Skeletal muscle cell (primary cell): ENCODE measurements at regions not wholly inside any gene's neighbourhood (a gene's known extent, or its start where the extent isn't known, plus 50 kb on each side); places are given as distances from the start of the nearest gene placed in this dataset.
A peak's percentile ranks its signal among the peaks of the same experiment; 100 is the strongest.

Experiments
- DNase-seq: peaks from one replicate; pipeline ENCODE4 v3.0.0-alpha.2; 2010; ENCODE audit warnings: low read depth
- H3K4me3 ChIP-seq: 2 replicates; pipeline ENCODE4 v1.5.1; 2011; ENCODE audit warnings: low read depth, mild to moderate bottlenecking, control low read depth, low read length, moderate library complexity

DNA sequence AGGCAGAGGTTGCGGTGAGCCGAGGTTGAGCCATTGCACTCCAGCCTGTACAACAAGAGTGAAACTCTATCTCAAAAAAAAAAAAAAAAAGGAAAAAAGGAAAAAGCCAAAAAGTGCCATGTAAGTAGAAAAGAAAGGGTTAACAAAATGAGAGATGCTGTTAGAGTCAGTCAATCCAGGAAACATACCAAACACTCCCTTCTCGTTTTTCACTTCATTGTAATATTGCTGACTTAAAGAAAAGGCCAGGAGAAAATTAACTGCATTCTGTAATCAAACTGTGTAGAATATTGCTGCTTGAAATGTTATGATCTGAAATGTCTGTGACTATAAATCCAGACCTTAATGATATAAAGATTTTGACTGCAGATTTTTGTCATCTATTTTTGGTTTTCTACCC, 379.1 kb downstream of the ENC1 start:
- no peak overlapping the region for H3K4me3 ChIP-seq
- no peak for DNase-seq

DNA sequence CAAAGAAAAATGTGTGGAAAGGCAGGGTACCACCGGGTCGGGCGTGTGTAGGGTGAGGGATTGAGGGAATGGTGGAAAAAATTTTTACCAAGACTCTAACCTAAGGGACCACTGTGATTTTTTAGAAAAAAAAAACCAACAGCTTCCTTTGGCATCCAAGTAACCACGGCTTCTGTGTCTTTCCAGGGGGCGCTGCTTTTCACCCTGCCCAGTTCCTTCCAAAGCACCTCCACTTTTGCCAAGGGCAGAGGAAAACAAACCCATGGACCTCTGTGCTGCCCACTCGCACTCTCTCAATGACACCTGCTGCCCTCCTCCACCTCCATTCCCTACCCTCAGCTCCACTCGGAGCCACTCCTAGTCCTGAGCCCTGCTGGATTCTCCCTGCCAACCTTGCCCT, 381.0 kb downstream of the ENC1 start:
- H3K4me3 ChIP-seq: no peak overlapping the region
- DNase-seq: no peak

DNA sequence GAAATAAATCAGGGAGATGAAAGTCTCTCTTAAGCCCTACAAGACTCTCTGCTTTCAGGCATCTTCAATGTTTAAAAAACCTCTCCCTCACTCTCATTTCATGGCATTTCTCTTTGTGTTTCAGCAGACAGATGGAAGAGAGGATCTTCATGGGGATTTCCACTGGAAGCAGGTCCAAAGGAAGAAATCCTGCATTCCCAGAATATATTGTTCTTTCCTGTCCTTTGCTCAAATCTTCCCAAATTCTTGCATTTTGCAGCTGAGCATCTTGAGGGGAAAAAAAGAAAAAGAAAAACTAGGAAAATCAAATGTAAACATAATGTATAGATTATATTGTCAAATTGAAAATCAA, 382.2 kb downstream of the ENC1 start:
- no peak for DNase-seq
- H3K4me3 ChIP-seq: no peak overlapping the region

DNA sequence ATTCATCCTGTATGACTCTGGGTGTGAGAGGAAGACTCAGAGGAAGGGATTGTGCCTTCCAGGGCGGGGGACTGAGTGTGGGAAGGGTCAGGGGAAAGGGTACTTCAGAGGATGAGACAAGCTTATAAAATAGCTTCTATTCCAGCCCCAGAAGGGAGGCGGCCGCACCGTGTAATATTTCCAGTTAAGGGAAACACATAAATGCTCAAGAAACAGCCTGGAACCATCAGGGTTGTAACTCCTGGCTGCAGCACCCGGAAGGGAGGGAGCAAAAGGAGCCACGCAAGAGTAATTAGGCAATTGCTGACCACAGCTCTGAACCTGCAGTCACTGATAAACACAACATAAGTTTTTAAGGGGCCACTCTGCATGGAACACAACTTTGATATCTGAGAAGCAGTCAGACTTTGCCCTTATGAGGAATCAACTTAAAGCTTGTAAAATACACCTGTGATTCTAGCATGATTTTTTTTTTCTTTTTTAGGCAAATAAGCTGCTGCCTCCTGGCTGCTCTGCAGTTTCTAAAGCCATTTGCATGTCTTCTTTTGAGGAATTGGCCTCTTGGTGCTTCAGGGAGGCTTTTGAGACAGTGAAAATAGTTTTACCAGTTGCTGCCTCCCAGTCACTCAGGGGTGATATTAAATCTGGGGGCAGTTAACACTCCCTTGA, 382.7 kb downstream of the ENC1 start:
- no peak overlapping the region for H3K4me3 ChIP-seq
- DNase-seq: no peak

DNA sequence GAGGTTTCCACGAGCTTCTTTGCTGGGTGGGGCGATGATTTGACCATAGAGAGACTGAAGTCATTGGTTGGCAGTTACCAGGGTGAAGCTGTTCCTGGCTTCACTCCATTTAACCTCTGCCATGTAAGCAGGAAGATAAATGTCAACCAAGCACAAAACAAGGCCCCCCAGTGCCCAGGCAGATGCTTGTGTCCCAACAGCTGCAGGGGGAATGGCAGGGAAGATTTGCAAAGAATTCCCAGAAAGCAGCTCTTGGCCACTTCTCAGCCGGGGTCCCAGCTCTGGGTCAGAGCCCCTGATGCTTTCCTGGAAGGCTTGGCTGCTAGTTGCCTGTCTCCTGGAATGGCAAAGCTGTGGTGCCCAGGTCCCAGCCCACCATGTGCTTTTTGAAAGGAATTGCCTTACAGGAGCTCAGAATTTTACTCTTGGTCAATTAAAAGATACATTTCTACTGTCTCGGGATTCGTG, 383.4 kb downstream of the ENC1 start:
- H3K4me3 ChIP-seq: no peak overlapping the region
- no peak for DNase-seq

DNA sequence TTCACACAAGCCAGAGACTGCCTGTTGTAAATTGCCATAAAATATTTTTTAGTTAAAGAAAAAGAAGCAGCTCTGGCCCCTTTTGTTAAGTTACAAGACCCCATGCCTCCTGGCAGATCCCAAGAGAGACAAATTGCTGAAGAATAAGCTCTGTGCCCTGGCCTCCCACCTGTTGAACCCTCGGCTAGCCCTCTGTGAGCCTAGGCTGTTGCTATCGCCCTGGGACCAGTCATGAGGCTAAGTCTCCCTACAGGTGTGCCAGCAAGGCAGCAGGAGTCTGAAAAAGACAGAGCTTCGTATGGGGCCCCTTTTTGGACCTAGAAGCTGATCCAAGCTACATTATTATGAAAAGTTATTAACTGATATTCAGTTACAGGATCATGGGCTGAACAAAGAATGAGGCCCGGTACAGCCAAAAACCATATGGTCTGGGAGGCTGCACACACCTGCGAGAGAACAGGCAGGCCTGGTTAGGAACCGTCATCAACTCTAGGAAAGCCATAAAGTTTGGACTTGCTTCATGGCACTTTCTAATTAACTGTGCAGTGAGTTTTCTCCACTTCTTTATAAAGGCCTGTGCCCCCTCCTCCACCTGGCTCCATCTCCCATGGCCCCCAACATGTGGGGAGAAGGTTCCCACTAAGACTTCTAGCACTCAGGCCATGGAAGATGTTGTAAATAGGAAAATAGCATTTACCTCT, 384.7 kb downstream of the ENC1 start:
- no peak for DNase-seq
- H3K4me3 ChIP-seq: no peak overlapping the region

DNA sequence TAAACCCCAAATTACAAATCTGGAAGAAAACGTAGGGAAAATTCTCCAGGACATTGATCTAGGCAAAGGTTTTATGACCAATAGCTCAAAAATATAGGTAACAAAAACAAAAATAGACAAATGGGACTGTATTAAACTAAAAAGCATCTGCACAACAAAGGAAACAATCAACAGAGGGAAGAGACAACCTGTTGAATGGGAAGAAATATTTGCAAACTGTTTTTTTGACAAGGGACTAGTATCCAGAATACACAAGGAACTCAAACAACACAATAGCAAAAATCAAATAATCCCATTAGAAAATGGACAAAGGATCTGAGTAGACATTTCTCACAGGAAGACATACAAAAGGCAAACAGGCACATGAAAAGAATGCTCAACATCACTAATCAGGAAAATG, 386.3 kb downstream of the ENC1 start:
- no peak for DNase-seq
- no peak overlapping the region for H3K4me3 ChIP-seq

DNA sequence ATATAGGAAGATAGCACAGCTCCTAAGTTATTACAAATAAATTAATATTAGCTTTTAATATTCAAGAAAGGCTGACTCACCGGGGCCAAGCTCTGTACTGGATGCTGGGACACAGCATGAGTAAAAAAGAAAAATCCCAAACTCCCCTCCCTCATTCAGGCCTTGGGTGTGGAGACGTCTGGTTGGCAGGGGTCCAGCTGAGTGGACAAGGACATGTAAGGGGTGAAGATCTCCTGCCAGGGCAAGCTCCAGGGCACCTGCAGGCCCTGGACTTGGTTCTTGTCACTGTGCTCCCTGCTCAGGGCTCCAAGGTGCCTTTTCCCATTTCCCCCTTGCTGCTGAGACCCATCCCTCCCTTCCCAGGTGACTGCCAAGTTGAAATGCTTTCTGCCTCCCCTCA, 388.5 kb downstream of the ENC1 start:
- no peak for DNase-seq
- H3K4me3 ChIP-seq: no peak overlapping the region

DNA sequence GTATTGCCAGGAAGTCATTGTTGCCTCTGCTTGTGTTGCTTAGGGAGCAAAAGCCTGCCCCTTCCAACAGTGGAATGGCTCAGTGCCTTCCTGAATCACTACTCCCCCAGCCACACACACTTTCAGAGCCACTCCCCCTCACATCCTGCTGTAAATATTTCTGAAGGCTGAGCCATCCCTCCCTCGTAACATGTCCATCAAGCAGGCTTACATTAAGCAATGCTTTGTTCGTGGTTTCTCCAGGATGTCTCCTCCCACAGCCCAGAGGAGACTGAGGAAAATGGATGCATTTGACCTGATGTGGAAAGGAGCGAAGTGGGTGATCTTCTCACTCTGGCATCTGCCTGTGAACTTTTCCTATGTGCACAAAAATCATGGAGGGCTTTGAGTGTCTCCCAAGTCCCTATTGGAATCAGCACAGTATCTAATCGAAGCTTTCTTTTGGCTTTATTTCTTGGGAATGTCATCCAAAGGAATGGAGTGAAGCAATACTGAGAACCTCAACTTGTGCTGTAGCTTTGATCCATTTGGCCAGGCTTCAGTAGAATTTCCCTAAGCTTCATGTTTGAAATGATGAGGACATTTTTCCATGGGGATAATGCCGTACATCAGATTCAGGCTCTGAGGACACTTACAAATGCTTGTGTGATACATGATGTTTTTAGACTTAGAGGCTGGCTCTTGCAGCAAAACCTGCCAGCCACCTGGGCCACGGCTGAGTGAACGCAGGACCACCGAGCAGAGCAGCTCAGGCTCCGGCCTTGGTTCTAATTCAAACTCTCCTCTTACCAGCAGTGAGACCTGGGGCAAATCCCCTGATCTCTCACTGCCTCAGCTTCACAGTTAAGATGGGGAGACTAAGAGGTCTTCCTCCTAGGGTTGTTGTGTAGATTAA, 389.1 kb downstream of the ENC1 start:
- DNase-seq: peak; percentile 96
- no peak overlapping the region for H3K4me3 ChIP-seq

DNA sequence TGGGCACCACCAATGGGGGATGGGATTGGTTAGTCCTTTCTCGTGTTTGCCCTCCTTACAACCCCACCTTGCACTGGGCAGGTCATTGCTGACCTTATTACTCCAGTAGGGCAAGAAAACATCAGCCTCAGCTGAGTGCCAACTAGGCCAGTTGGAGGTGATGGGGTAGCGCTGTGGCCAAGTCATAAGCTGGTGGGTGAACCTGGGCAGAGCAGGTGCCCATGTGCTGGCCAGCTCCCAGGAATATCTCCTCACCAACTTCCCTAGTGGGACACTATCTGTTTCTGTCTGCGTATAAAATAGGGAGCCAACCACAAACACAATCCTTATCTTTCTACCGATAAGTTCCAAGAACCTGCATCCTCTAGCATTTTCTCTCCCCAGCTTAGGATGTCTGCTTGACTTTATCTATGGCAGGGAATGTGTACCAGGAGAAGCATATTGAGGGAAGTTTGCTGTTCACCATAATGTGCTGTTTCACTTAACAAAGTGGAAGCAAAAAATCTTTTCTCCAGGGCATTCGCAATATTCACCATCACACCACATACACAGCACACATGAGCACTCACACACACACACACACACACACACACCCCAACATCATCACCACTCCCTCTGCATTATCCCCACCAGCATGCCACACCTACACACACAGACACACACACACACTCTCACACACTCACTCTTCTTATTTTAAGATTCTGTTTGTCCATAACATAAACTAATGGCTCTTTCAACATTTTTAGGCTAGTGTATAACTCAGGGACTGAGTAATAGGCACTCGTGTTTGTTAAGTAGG, 390.0 kb downstream of the ENC1 start:
- DNase-seq: no peak
- H3K4me3 ChIP-seq: no peak overlapping the region

DNA sequence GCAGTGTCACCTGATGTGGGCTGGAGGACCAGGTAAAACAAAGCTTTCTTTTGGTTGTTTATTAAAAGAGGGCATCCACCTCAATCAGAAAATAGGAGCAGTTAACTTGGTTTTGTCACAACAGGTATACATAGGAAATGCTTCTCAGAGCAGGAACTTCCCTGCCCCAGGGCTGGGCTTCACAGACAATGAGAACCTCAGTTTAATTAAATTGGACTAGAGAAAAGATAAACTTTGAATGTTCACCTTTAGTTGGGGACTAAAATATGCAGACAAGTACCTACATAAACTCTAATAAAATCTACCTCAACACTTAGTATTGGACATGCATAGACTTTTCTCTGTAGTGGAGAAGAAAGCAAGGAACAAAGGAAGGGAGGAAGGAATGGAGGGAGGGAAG, 392.0 kb downstream of the ENC1 start:
- DNase-seq: no peak
- no peak overlapping the region for H3K4me3 ChIP-seq

DNA sequence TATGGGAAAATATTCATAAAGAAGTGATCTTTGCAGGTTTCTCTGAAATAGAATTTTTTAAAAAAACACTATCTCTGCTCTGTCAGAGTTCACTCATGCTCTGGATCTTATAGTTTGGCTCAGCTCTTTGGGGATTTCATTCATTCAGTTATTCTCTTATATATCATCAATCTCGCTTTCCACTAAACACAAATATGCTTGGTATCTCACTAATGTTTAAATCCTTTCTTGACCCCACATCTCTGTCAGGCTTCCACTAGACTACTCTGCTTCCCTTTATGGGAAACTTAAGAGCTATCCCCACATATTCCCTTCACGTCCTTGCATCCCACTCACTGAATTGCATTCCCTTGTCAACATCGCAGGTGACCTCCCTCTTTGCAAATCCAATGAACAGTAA, 396.1 kb downstream of the ENC1 start:
- no peak overlapping the region for H3K4me3 ChIP-seq
- DNase-seq: no peak

DNA sequence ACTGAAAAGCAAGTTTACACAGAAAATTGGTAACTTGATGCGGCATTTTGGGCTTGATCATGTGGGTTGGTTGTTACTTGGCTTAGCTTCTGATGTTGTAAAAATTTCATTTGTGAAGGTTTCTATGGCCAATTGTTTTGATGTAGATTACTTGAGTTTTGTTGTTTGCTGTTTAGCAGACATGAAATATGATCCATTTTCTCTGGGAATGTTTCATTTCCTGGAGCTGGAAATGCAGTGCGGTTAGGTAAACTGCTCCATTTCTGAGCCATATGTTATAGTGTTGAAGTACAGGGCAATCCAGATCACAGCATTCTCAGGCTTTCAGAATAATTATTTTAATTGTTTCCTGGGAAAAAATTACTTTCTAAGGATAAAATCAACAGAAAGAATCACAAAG, 396.9 kb downstream of the ENC1 start:
- no peak for DNase-seq
- H3K4me3 ChIP-seq: no peak overlapping the region

DNA sequence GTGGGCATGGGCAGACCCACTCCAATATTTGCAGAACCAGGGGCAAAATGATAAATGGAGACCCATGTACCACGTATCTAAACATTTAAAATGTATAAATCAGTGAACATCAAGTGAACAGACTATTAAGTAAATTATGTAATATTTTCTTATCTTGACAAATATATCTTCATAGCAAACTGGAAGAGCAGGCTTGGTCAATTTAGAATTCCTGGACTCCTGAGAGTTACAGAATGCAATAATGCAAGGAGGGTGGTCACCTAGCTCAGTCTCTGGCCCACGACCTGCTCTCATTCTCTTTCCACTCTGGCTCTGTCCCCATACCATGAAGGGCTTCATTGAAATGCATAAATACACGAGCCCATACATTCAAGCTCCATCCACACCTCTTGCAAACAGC, 398.0 kb downstream of the ENC1 start:
- no peak for DNase-seq
- no peak overlapping the region for H3K4me3 ChIP-seq

DNA sequence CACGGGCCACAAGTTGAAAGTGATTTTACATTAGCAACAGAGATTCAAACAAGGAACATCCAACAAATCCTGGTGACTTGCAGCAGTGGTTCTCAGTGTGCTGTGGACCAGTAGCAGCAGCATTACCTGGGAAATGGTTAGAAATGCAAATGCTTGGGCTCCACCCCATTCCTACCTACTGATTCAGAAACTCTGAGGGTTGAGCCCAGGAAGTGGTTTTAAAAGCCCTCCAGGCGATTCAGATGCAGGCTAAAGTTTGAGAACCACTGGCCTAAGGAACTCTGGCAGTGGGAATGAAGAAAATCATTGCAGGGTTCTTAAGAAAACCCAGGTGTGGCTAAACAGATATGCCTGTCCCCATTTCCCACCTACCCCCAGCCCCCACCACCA, 398.8 kb downstream of the ENC1 start:
- no peak for DNase-seq
- no peak overlapping the region for H3K4me3 ChIP-seq

DNA sequence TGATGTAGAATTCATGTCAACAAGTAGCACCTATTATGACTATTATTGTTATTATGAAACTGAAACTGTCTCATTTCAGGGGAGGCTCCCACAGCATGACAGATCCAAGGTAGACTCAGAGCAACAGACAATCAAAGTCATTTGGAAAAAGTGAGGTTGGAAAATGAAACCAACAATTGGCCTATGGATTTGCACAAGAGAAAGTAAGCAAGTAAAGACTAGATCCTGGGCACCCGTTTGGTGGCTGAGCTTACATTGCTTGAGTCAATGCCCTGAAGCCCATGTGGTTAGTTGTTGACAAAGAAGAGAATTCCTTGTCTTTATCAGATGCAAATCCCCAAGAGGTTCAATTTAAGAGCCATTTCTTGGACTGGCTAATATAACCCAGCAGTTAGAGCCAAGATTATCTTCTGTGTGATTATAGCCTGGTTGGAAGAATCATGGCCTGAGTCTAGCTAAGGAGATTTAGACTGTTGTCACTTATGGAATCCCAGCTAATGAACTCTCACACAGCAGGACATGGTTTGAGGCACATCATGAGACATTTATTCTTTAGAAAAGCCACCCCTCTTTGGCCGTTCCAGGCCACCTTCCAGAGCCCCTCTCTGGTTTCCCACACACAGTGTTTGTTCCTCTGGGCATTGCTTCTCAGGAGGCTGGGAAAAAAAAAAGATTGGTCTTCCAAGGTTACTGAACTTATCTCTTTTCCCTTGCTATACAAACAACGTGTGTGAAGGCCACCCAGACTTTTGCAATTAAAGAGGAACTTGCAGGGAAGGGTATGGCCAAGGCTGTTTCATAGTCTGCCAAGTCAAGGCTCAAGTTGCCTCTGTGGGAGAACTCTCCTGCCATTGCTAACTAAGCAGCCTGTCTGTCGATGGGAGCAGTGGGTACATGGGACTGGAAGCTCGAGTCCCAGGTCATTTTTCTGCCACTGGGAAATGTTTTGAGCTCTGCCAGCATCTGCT, 399.5 kb downstream of the ENC1 start:
- no peak overlapping the region for H3K4me3 ChIP-seq
- no peak for DNase-seq

DNA sequence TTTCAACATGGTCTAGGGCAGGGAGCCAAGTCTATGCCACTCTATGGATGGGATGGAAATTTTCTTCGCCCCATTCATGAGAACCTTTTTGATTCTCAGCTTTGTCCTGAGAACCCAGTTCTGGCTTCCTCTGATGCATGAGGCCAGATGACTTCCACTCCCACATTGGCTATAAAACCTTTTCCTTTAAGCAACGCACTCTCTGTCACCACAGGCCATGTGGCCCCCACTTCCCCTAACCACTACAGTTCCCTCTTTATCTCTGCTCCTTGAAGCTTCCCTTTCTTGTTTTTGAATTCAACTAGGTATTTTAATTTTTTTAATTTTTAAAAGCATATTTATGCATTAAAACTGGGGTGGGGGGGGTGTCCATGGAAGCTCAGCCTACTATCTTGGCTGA, 401.3 kb downstream of the ENC1 start:
- DNase-seq: no peak
- no peak overlapping the region for H3K4me3 ChIP-seq

DNA sequence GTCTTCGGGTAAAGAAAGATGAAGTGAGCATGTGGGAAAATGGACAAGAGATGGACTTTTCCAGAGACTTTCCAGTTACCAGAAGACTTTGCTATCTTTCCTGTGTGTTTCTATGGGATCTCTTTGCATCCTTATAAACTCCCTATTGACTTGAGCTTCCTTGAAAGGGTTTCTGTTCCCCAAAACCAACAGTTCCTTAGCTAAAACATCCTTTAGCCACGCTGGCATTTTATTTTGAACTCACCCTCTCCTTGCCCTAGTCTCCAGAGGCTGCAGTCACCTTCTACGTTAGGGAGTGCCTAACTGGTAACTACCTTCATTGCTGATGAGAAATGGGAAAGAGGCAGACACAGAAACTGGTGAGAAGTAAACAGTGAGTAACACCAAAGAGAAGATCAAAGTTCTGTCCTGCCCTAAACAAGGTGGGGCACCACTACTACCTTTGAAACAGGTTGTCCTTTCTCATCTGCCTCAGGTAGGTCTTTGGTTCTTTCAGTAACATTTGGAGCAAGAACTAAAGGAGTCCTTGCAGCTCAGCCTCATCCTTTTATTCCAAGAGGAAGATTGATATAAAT, 402.9 kb downstream of the ENC1 start:
- DNase-seq: no peak
- no peak overlapping the region for H3K4me3 ChIP-seq
